CD14-positive monocyte (primary cell): ENCODE measurements at regions not wholly inside any gene's neighbourhood (a gene's known extent, or its start where the extent isn't known, plus 50 kb on each side); places are given as distances from the start of the nearest gene placed in this dataset.

Experiments
- DNase-seq, 3 donors: peaks; one replicate each; pipeline ENCODE4 v3.0.0-alpha.2; 2011 to 2022
- H2AFZ ChIP-seq: 2 replicates; pipeline ENCODE4 v1.6.0; 2012; ENCODE audit warnings: mild to moderate bottlenecking, low read depth, low read length, inconsistent platforms; ENCODE audit not compliant: insufficient read depth, poor library complexity, severe bottlenecking
- H3K27ac ChIP-seq, 2 donors: 1 replicate in 1 of 2; 2 replicates in 1 of 2; pipeline ENCODE4 v1.5.1; 2012 to 2013; ENCODE audit warnings: low read length in 2 of 2, control low read depth in 1 of 2, inconsistent platforms in 1 of 2, low read depth in 1 of 2, mild to moderate bottlenecking in 1 of 2
- H3K27me3 ChIP-seq, 2 donors: one replicate each; pipeline versions ENCODE4 v1.6.0 to v1.6.1; 2011 to 2013; ENCODE audit warnings: low read length in 2 of 2; ENCODE audit not compliant: control insufficient read depth in 2 of 2, insufficient read depth in 2 of 2
- H3K36me3 ChIP-seq, 2 donors: replicated peaks in 1 of 2; 1 replicate in 1 of 2; 2 replicates in 1 of 2; pipeline versions ENCODE4 v1.5.1 to v1.6.1; 2012 to 2013; ENCODE audit warnings: low read length in 2 of 2, control low read depth in 1 of 2, inconsistent platforms in 1 of 2, mild to moderate bottlenecking in 1 of 2; ENCODE audit not compliant: insufficient read depth in 2 of 2, control insufficient read depth in 1 of 2
- H3K4me1 ChIP-seq, 2 donors: 1 replicate in 1 of 2; 2 replicates in 1 of 2; pipeline versions ENCODE4 v1.5.1 to v1.6.1; 2012 to 2013; ENCODE audit warnings: low read length in 2 of 2, control low read depth in 1 of 2, inconsistent platforms in 1 of 2, mild to moderate bottlenecking in 1 of 2, moderate library complexity in 1 of 2; ENCODE audit not compliant: insufficient read depth in 2 of 2, control insufficient read depth in 1 of 2
- H3K4me2 ChIP-seq: replicated peaks from 2 replicates; pipeline ENCODE3; 2012; ENCODE audit warnings: low read length, moderate library complexity, mild to moderate bottlenecking; ENCODE audit not compliant: poor library complexity, severe bottlenecking; ENCODE audit errors: extremely low read depth
- H3K4me3 ChIP-seq, 3 experiments: fragments of 200-600 bp in 1 of 3; sonication (generic) in 1 of 3; replicated peaks in 1 of 3; 1 replicate in 2 of 3; 2 replicates in 1 of 3; pipeline ENCODE4 v1.5.1; 2011 to 2013; ENCODE audit warnings: low read length in 3 of 3, mild to moderate bottlenecking in 3 of 3, control low read depth in 2 of 3, low read depth in 2 of 3, inconsistent platforms in 1 of 3, moderate library complexity in 1 of 3
- H3K79me2 ChIP-seq: 2 replicates; pipeline ENCODE4 v1.6.0; 2012; ENCODE audit warnings: mild to moderate bottlenecking, control low read depth, inconsistent platforms, low read length, moderate library complexity; ENCODE audit not compliant: insufficient read depth
- H3K9ac ChIP-seq: 2 replicates; pipeline ENCODE4 v1.6.0; 2017; ENCODE audit warnings: low read length, mild to moderate bottlenecking; ENCODE audit not compliant: insufficient read depth, poor library complexity, severe bottlenecking
- H3K9me3 ChIP-seq, 2 donors: replicated peaks in 1 of 2; 1 replicate in 1 of 2; 2 replicates in 1 of 2; pipeline versions ENCODE4 v1.5.1 to v1.6.1; 2012 to 2013; ENCODE audit warnings: low read length in 2 of 2, control low read depth in 1 of 2; ENCODE audit not compliant: control insufficient read depth in 1 of 2, insufficient read depth in 1 of 2
- H4K20me1 ChIP-seq: 2 replicates; pipeline ENCODE4 v1.6.0; 2012; ENCODE audit warnings: mild to moderate bottlenecking, low read length, control low read depth, moderate library complexity; ENCODE audit not compliant: insufficient read depth
- H3K27ac Mint-ChIP-seq, 7 donors: one replicate each; pipeline ENCODE4 v1.8.0; 2020; ENCODE audit warnings: mild to moderate bottlenecking in 7 of 7, mixed read lengths in 7 of 7, moderate library complexity in 6 of 7, inconsistent platforms in 2 of 7
- H3K27me3 Mint-ChIP-seq, 3 donors: one replicate each; pipeline ENCODE4 v1.8.0; 2021 to 2022; ENCODE audit warnings: low read depth in 3 of 3, mild to moderate bottlenecking in 3 of 3, mixed read lengths in 3 of 3, moderate library complexity in 3 of 3, inconsistent platforms in 1 of 3
- H3K36me3 Mint-ChIP-seq, 2 donors: one replicate each; pipeline ENCODE4 v1.8.0; 2020; ENCODE audit warnings: mixed read lengths in 2 of 2, inconsistent platforms in 1 of 2, mild to moderate bottlenecking in 1 of 2
- H3K4me1 Mint-ChIP-seq: one replicate; pipeline ENCODE4 v1.8.0; 2020; ENCODE audit warnings: mild to moderate bottlenecking, mixed read lengths
- H3K4me3 Mint-ChIP-seq, 2 donors: one replicate each; pipeline ENCODE4 v1.8.0; 2020; ENCODE audit warnings: mild to moderate bottlenecking in 2 of 2, mixed read lengths in 2 of 2, moderate library complexity in 1 of 2
- H3K9me3 Mint-ChIP-seq, 7 donors: one replicate each; pipeline ENCODE4 v1.8.0; 2020 to 2022; ENCODE audit warnings: mixed read lengths in 7 of 7, mild to moderate bottlenecking in 6 of 7, moderate library complexity in 6 of 7, inconsistent platforms in 2 of 7
- CTCF ChIP-seq: fragments of 200-600 bp; IDR thresholded peaks from one replicate; pipeline ENCODE4 v1.8.0; 2022; ENCODE audit warnings: antibody characterized with exemption, mild to moderate bottlenecking
- WGBS: methylation state at CpG from one replicate; pipeline ENCODE4 v1.1.5; 2013; ENCODE audit warnings: missing lambda C conversion rate; ENCODE audit not compliant: insufficient coverage; 5-methylcytosine and 5-hydroxymethylcytosine counted together
- intact Hi-C, 2 donors: fragments of 100-400 bp; cut with micrococcal nuclease; formaldehyde crosslinking; loops; one replicate each; pipeline versions ENCODE4 v1.15.0 to v1.15.1; 2023

DNA sequence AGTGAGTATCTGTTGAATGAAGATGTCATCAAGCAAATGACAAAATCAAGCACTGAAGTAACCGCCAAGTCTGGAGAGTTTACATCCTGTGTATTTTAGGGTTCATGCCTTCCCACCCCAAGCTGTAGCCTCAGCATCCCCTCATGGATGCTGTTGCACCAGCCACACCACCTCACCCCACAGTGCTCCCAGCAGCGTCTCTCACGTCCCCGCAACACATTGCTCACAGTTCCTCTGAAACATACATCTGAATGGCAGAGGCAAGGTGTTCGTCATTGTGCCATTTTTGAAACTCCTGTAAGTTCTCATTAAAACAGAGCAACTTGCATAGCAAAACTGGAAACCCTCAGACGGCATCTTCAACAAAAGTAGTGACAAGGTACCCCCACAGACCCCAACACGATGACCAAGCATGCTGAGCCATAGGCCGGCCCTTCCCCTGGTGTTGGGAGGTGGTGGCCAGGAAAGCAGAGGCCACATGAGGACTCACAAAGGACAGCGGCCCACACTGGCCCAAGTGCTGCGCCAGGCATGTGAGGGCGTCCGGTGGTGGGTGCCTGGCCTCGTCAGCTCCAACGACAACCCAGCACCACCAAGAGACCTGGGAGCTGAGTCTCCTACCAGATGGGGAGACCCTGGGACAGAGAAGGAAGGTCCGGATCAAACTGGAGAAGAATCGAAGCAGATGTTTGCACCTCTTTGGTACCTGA, 456.5 kb downstream of the EIPR1 start:
- WGBS = 98% methylated on average over 12 of the region's 16 CpGs
- Histone ChIP-seq H3K9me3 (no peaks in the 10 kb centered on the region), H3K79me2 (no peaks in the 10 kb centered on the region), H3K4me3 (no peak overlapping the region), H3K9ac (no peak overlapping the region), H3K4me2 (no peak overlapping the region), H3K36me3 (no peaks in the 10 kb centered on the region), H2AFZ (no peak overlapping the region), H4K20me1 (no peaks in the 10 kb centered on the region), H3K27ac (no peak overlapping the region), H3K27me3 (no peaks in the 10 kb centered on the region), H3K4me1 (no peaks in the 10 kb centered on the region)
- DNase-seq = no peak
- Mint-ChIP-seq H3K27ac (no peak overlapping the region), H3K4me1 (no peaks in the 10 kb centered on the region), H3K4me3 (no peak overlapping the region), H3K9me3 (peaks cover 0 to 4% (median 2%) of the 10 kb centered on the region in 7 donors), H3K36me3 (no peaks in the 10 kb centered on the region), H3K27me3 (peaks cover 0 to 2% (median 2%) of the 10 kb centered on the region in 3 donors)
- TF ChIP-seq CTCF = no peak
- intact Hi-C loops = no loop called here

DNA sequence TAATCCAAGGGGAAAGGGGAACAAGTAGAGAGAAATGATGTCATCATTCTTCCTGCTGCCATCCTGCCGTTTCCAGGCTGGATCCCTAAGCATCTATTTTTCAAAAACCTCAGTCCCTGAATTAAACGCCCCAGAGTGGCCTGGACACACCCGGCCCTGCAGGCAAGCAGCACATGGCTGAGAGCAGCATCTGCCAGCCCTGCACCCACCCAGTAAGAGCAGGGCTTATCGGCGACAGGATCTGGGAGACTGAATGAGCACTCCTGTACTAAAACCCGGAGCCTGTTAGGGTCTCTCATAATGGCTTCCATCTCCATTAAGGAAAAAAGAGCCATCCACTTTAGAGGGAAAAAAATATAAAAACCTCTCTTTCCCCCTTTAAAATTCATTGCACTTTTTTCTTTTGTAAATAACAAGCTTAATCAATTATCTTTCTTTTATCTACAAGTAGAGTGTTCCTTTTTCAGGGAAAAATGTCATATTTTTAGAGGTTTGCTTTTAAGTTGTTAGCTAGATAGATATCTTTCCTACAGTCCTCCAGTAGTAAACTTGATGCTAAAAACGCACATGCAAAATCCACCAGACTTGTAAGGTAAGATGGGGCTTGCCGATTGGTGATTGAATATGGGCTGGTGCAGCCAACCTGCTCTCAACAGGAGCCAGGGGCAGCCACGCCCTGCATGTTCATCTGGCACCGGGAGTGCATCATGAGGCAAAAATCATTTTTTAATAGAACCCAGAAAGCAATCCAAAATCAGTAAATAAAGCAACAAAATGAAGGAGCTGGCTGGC, 457.8 kb downstream of the EIPR1 start:
- H3K4me2 ChIP-seq = no peak overlapping the region
- DNase-seq = no peak

More for the DNA sequence above, 457.8 kb downstream of the EIPR1 start:
- intact Hi-C loops = no loop called here
- H3K36me3 ChIP-seq = no peaks in the 10 kb centered on the region
- H3K4me1 ChIP-seq = no peaks in the 10 kb centered on the region
- Mint-ChIP-seq H3K4me1 (no peaks in the 10 kb centered on the region), H3K36me3 (no peaks in the 10 kb centered on the region), H3K4me3 (no peak overlapping the region), H3K9me3 (peaks cover 0 to 3% (median 2%) of the 10 kb centered on the region in 7 donors), H3K27ac (no peak overlapping the region), H3K27me3 (peaks cover 0 to 2% (median 2%) of the 10 kb centered on the region in 3 donors)
- H3K9ac ChIP-seq = no peak overlapping the region
- no peak overlapping the region for H3K4me3 ChIP-seq
- WGBS = 68% methylated on average over 6 of the region's 10 CpGs
- TF ChIP-seq CTCF = no peak
- no peaks in the 10 kb centered on the region for H3K9me3 ChIP-seq
- H2AFZ ChIP-seq = no peak overlapping the region
- H3K27ac ChIP-seq = no peak overlapping the region
- no peaks in the 10 kb centered on the region for H3K27me3 ChIP-seq
- no peaks in the 10 kb centered on the region for H3K79me2 ChIP-seq
- H4K20me1 ChIP-seq = no peaks in the 10 kb centered on the region
